Muscle of back (tissue), 3 donors: ENCODE measurements at regions not wholly inside any gene's neighbourhood (a gene's known extent, or its start where the extent isn't known, plus 50 kb on each side); places are given as distances from the start of the nearest gene placed in this dataset.

Source experiments
- DNase-seq, 3 donors: peaks; one replicate each; pipeline versions ENCODE4 v3.0.0 to v3.0.0-alpha.2; 2013

GRCh38 chr12:90321369-90321768 lies 612.7 kb upstream of the ATP2B1 start:
- no peak for DNase-seq

GRCh38 chr12:90311561-90311960 lies 602.9 kb upstream of the ATP2B1 start:
- DNase-seq, result no peak

- no peak for DNase-seq
Observed at GRCh38 chr12:90305379-90305778, 596.7 kb upstream of the ATP2B1 start.

GRCh38 chr12:90304231-90304630 lies 595.6 kb upstream of the ATP2B1 start:
- no peak for DNase-seq

GRCh38 chr12:90303771-90304170 lies 595.1 kb upstream of the ATP2B1 start:
- no peak for DNase-seq

- peak in 2 of 3 donors; percentile 1 to 48 for DNase-seq
Observed at GRCh38 chr12:90301561-90302133, 593.0 kb upstream of the ATP2B1 start.

GRCh38 chr12:90301095-90301494 lies 592.5 kb upstream of the ATP2B1 start:
- no peak for DNase-seq

- peak in 2 of 3 donors; percentile 14 to 21 for DNase-seq
Observed at GRCh38 chr12:90299666-90300065, 591.0 kb upstream of the ATP2B1 start.

GRCh38 chr12:90299121-90299520 lies 590.5 kb upstream of the ATP2B1 start:
- DNase-seq, result no peak

- DNase-seq, result no peak
Observed at GRCh38 chr12:90298289-90298948, 589.8 kb upstream of the ATP2B1 start.

- DNase-seq, result no peak
Observed at GRCh38 chr12:90295858-90296257, 587.2 kb upstream of the ATP2B1 start.

- no peak for DNase-seq
Observed at GRCh38 chr12:90292183-90292582, 583.5 kb upstream of the ATP2B1 start.

- DNase-seq, result peak in 2 of 3 donors; percentile 8 to 19
Observed at GRCh38 chr12:90290980-90291975, 582.6 kb upstream of the ATP2B1 start.

- no peak for DNase-seq
Observed at GRCh38 chr12:90287585-90287984, 578.9 kb upstream of the ATP2B1 start.

GRCh38 chr12:90281154-90281868 lies 572.7 kb upstream of the ATP2B1 start:
- no peak for DNase-seq

GRCh38 chr12:90280564-90281058 lies 572.0 kb upstream of the ATP2B1 start:
- DNase-seq, result no peak

GRCh38 chr12:90280033-90280432 lies 571.4 kb upstream of the ATP2B1 start:
- DNase-seq, result peak in 1 of 3 donors; percentile 14

GRCh38 chr12:90275088-90275487 lies 566.5 kb upstream of the ATP2B1 start:
- no peak for DNase-seq

- DNase-seq, result no peak
Observed at GRCh38 chr12:90274407-90274806, 565.8 kb upstream of the ATP2B1 start.

GRCh38 chr12:90268574-90268973 lies 559.9 kb upstream of the ATP2B1 start:
- no peak for DNase-seq

GRCh38 chr12:90262251-90262650 lies 553.6 kb upstream of the ATP2B1 start:
- no peak for DNase-seq

GRCh38 chr12:90261283-90261682 lies 552.6 kb upstream of the ATP2B1 start:
- DNase-seq, result peak; percentile 29 to 46 (median 39)
